Progenitor cell of endocrine pancreas (in vitro differentiated cells): ENCODE measurements at regions not wholly inside any gene's neighbourhood (a gene's known extent, or its start where the extent isn't known, plus 50 kb on each side); places are given as distances from the start of the nearest gene placed in this dataset.

ENCODE experiments used
- DNase-seq: peaks from one replicate; pipeline ENCODE4 v3.0.0; 2021; ENCODE audit warnings: low spot score; ENCODE audit not compliant: unreplicated experiment
- H3K27ac Mint-ChIP-seq: 2 replicates; pipeline ENCODE4 v1.8.0; 2021; ENCODE audit warnings: mild to moderate bottlenecking, moderate library complexity, mixed read lengths
- H3K27me3 Mint-ChIP-seq: 2 replicates; pipeline ENCODE4 v1.8.0; 2021; ENCODE audit warnings: mixed read lengths
- H3K36me3 Mint-ChIP-seq: 2 replicates; pipeline ENCODE4 v1.8.0; 2022; ENCODE audit warnings: mixed read lengths; ENCODE audit not compliant: insufficient read depth
- H3K4me1 Mint-ChIP-seq: 2 replicates; pipeline ENCODE4 v1.8.0; 2021; ENCODE audit warnings: low read depth, mixed read lengths
- H3K4me3 Mint-ChIP-seq: 2 replicates; pipeline ENCODE4 v1.8.0; 2021; ENCODE audit warnings: low read depth, mild to moderate bottlenecking, moderate library complexity, mixed read lengths
- H3K9me3 Mint-ChIP-seq: 2 replicates; pipeline ENCODE4 v1.8.0; 2021; ENCODE audit warnings: low read depth, mixed read lengths
- CTCF ChIP-seq: fragments of 200-600 bp; sonication (generic); IDR thresholded peaks from one replicate; pipeline ENCODE4 v1.5.0; 2021; ENCODE audit warnings: antibody characterized with exemption, mild to moderate bottlenecking; ENCODE audit not compliant: unreplicated experiment

GRCh38 chr5:56340196-56340980 lies 107.3 kb upstream of the ANKRD55 start:
- no peaks in the 10 kb centered on the region for H3K4me1 Mint-ChIP-seq
- H3K27ac Mint-ChIP-seq, result no peak overlapping the region
- no peak overlapping the region for H3K4me3 Mint-ChIP-seq
- H3K36me3 Mint-ChIP-seq, result peaks cover 2% of the 10 kb centered on the region
- peaks cover 17% of the 10 kb centered on the region for H3K9me3 Mint-ChIP-seq
- no peak for DNase-seq
- TF ChIP-seq CTCF, result no peak
- H3K27me3 Mint-ChIP-seq, result peaks cover 25% of the 10 kb centered on the region

- no peak for TF ChIP-seq CTCF
- no peak overlapping the region for H3K4me3 Mint-ChIP-seq
Measured at GRCh38 chr5:56339732-56340131, 106.6 kb upstream of the ANKRD55 start.

GRCh38 chr5:56337715-56338319 lies 104.7 kb upstream of the ANKRD55 start:
- Mint-ChIP-seq H3K9me3 (peaks cover 28% of the 10 kb centered on the region), H3K27me3 (peaks cover 14% of the 10 kb centered on the region), H3K36me3 (peaks cover 5% of the 10 kb centered on the region), H3K4me3 (no peak overlapping the region), H3K4me1 (no peaks in the 10 kb centered on the region), H3K27ac (no peak overlapping the region)
- no peak for DNase-seq
- no peak for TF ChIP-seq CTCF

More at GRCh38 chr5:56339732-56340131, 106.6 kb upstream of the ANKRD55 start:
- Mint-ChIP-seq H3K27ac (no peak overlapping the region), H3K36me3 (peaks cover 3% of the 10 kb centered on the region), H3K27me3 (peaks cover 24% of the 10 kb centered on the region), H3K9me3 (peaks cover 20% of the 10 kb centered on the region), H3K4me1 (no peaks in the 10 kb centered on the region)
- DNase-seq, result no peak

GRCh38 chr5:56335212-56335611 lies 102.1 kb upstream of the ANKRD55 start:
- Mint-ChIP-seq H3K4me1 (no peaks in the 10 kb centered on the region), H3K4me3 (no peak overlapping the region), H3K27me3 (peaks cover 16% of the 10 kb centered on the region), H3K27ac (no peak overlapping the region), H3K36me3 (peaks cover 5% of the 10 kb centered on the region), H3K9me3 (peaks cover 28% of the 10 kb centered on the region)
- TF ChIP-seq CTCF, result no peak
- DNase-seq, result no peak

GRCh38 chr5:56330806-56331205 lies 97.7 kb upstream of the ANKRD55 start:
- peaks cover 5% of the 10 kb centered on the region for H3K36me3 Mint-ChIP-seq
- peaks cover 2% of the 10 kb centered on the region for H3K4me1 Mint-ChIP-seq
- DNase-seq, result no peak
- H3K27me3 Mint-ChIP-seq, result peaks cover 34% of the 10 kb centered on the region
- no peak overlapping the region for H3K27ac Mint-ChIP-seq
- no peak overlapping the region for H3K4me3 Mint-ChIP-seq
- H3K9me3 Mint-ChIP-seq, result peaks cover 16% of the 10 kb centered on the region
- no peak for TF ChIP-seq CTCF
